Bronchial epithelial cell (primary cell): ENCODE measurements at regions not wholly inside any gene's neighbourhood (a gene's known extent, or its start where the extent isn't known, plus 50 kb on each side); places are given as distances from the start of the nearest gene placed in this dataset.
A peak's percentile ranks its signal among the peaks of the same experiment; 100 is the strongest.

ENCODE experiments used
- DNase-seq: peaks from one replicate; pipeline ENCODE4 v3.0.0-alpha.2; 2010; ENCODE audit warnings: low read depth
- FAIRE-seq: peaks from 2 replicates; lab custom pipeline; 2011; peaks lifted over from hg19 to GRCh38; lab: Jason Lieb, UNC
- H3K27me3 ChIP-seq: 2 replicates; pipeline ENCODE4 v1.5.1; 2011; ENCODE audit warnings: low read length; ENCODE audit not compliant: control insufficient read depth, insufficient read depth
- H3K36me3 ChIP-seq: 2 replicates; pipeline ENCODE4 v1.5.1; 2011; ENCODE audit warnings: low read length; ENCODE audit not compliant: control insufficient read depth, insufficient read depth
- H3K4me3 ChIP-seq: 2 replicates; pipeline ENCODE4 v1.5.1; 2011; ENCODE audit warnings: mild to moderate bottlenecking, low read depth, low read length, control low read depth
- TF ChIP-seq, protein P1 (sequence below): IDR thresholded peaks from 2 replicates; pipeline ENCODE4 v1.5.1; 2011; ENCODE audit warnings: mild to moderate bottlenecking, moderate library complexity, low read length, control low read depth, inconsistent platforms; ENCODE audit not compliant: insufficient read depth, severe bottlenecking

DNA sequence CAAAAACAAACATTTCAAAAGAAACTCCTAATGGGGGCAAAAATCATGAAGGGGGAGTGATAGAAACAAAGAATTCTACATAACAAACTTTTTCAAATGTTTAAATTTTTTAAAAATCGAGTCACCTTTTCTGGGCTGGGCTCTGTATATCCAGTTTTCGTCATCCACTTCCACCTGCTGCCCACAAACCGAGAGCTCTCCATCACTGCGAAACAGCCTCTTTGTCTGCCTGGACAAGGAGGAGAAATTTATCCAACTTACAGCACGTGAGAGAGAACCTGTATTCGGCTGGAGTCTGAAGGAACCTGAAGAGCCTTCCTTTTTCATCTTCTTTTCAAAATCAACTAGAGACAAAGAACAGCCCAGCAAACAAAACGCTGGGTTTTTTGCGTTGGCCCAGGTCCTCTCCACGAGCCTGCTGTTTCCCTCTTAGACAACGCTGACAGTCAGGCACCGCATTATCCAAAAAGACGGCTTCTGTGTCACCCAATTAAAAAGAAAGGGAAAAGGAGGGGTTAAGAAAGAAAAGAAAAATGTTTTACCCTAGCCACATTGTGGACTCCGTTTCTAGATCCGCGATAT is 72.4 kb upstream of the NHSL1 start:
- FAIRE-seq (no peak), DNase-seq (no peak)
- Histone ChIP-seq H3K36me3 (no peaks in the 10 kb centered on the region), H3K4me3 (no peak overlapping the region), H3K27me3 (no peaks in the 10 kb centered on the region)
- TF ChIP-seq, protein P1, sequence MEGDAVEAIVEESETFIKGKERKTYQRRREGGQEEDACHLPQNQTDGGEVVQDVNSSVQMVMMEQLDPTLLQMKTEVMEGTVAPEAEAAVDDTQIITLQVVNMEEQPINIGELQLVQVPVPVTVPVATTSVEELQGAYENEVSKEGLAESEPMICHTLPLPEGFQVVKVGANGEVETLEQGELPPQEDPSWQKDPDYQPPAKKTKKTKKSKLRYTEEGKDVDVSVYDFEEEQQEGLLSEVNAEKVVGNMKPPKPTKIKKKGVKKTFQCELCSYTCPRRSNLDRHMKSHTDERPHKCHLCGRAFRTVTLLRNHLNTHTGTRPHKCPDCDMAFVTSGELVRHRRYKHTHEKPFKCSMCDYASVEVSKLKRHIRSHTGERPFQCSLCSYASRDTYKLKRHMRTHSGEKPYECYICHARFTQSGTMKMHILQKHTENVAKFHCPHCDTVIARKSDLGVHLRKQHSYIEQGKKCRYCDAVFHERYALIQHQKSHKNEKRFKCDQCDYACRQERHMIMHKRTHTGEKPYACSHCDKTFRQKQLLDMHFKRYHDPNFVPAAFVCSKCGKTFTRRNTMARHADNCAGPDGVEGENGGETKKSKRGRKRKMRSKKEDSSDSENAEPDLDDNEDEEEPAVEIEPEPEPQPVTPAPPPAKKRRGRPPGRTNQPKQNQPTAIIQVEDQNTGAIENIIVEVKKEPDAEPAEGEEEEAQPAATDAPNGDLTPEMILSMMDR, result no peak

DNA sequence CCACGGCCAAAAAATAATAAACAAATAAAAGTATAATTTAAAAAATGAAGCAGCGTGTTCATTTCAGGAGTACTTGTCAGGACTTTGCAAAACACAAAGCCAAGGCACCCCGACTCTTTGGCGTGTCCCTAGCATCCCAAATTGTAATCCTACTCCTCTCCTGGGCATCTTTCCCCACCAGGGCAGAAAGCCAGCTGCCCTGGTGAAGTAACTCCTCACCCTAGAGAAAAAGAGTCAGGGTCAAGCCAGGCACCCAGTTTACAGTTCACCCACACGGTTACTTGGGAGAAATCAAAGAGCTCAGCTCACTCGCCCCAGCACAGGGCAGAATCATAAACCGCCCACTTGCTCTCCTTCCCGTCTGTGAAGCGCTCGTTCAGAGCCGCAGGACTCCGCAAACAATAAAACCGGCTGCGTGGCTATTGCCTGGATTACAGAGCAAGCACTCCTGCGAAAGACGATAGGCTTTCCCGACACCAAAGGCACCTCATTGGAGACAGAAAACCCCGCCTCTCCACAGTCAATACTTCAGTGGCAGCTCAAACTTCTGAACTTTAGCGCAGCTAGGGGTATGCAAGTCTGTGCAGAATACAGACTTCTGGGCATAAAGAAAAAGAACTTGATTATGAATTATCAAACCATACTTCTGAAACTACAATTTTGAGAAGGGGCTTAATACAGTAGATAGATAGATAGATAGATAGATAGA is 73.0 kb upstream of the NHSL1 start:
- H3K4me3 ChIP-seq, result peak overlapping the region; percentile 9
- no peaks in the 10 kb centered on the region for H3K27me3 ChIP-seq
- H3K36me3 ChIP-seq, result no peaks in the 10 kb centered on the region
- DNase-seq, result peak; percentile 83
- no peak for FAIRE-seq
- TF ChIP-seq, protein P1, result no peak

DNA sequence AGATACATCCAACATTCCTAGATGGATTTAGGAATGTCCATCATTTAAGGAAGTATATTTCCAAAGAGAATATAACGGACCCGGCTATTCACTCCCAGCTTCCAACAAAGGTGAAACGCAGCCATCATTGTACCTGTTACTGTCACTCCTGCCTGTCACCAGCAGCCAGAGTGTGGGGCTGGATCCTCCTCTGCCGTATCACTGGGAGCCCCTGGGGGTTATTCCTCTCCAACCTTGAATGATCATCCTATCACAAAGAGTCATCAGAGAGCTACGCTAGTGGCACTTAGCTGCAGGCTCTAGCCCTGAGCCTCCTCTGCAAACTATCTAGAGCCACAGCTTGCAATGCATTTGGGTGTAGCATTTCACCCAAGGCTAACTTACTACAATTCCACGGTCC is 73.6 kb upstream of the NHSL1 start:
- TF ChIP-seq, protein P1, result no peak
- Histone ChIP-seq H3K36me3 (no peaks in the 10 kb centered on the region), H3K27me3 (no peaks in the 10 kb centered on the region), H3K4me3 (no peak overlapping the region)
- no peak for DNase-seq
- FAIRE-seq, result no peak

DNA sequence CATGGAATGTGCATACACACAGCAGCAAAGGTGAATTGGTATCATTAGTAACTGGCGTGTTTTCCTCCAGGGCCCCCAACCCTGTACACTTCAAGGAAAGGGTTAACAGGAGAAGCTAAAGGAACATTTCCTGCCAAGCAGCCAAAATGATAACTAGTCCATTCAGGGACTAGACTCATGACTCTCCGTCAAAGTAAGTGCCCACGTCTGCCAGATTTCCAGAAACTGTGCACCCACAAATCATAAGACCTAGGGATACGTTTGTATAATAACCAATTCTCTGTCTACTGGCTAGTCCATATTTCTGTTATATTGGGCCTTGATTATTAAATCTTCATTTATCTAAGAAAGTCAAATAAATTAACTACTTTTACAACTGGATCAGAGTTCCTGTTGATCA is 76.0 kb upstream of the NHSL1 start:
- DNase-seq, result no peak
- no peak for FAIRE-seq
- no peaks in the 10 kb centered on the region for H3K27me3 ChIP-seq
- no peak overlapping the region for H3K4me3 ChIP-seq
- no peaks in the 10 kb centered on the region for H3K36me3 ChIP-seq
- TF ChIP-seq, protein P1, result no peak

DNA sequence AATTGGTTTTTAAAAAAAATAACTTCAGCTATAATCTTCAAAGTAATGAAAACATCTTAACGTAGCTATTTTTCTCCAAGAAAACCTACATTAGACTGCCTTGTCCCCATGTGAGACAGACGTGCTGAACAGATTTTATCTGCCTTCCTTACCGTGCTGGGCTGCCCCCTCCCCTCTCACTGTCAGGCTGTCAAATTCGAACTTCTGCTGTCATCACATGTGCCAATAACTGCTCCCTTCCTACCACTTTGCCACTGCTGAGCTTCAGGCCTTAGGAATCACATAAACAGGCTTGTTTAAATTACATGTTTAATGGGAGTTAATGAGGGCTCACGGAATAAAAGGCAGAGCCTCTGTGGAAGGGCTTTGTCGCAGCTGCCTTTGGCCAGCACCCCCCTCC is 77.0 kb upstream of the NHSL1 start:
- Histone ChIP-seq H3K27me3 (no peaks in the 10 kb centered on the region), H3K36me3 (no peaks in the 10 kb centered on the region), H3K4me3 (no peak overlapping the region)
- no peak for FAIRE-seq
- TF ChIP-seq, protein P1, result no peak
- no peak for DNase-seq
